Testis (tissue), 2 donors: ENCODE measurements at regions not wholly inside any gene's neighbourhood (a gene's known extent, or its start where the extent isn't known, plus 50 kb on each side); places are given as distances from the start of the nearest gene placed in this dataset.
"Not testable (repeated sequence)": the region's sequence is repeated elsewhere in the genome, so short reads cannot be mapped to it uniquely, and the experiment has no call there.

Source experiments
- DNase-seq: peaks from one replicate; pipeline ENCODE4 v3.0.0-alpha.2; 2019
- H3K27ac ChIP-seq, 2 donors: fragments of 200-600 bp; sonication (generic); one replicate each; pipeline ENCODE4 v1.5.1; 2019
- H3K27me3 ChIP-seq: fragments of 200-600 bp; sonication (generic); one replicate; pipeline ENCODE4 v1.5.1; 2019
- H3K36me3 ChIP-seq: fragments of 200-600 bp; sonication (generic); one replicate; pipeline ENCODE4 v1.5.1; 2017; ENCODE audit warnings: low read depth; ENCODE audit errors: missing control alignments
- H3K4me1 ChIP-seq: fragments of 200-600 bp; sonication (generic); one replicate; pipeline ENCODE4 v1.5.1; 2019
- H3K4me3 ChIP-seq, 2 donors: fragments of 200-600 bp; sonication (generic); one replicate each; pipeline ENCODE4 v1.5.1; 2017 to 2019
- H3K9me3 ChIP-seq: fragments of 200-600 bp; sonication (generic); one replicate; pipeline ENCODE4 v1.5.1; 2017
- POLR2A ChIP-seq: fragments of 450-650 bp; IDR thresholded peaks from one replicate; pipeline ENCODE4 v1.6.1; 2017; ENCODE audit warnings: antibody characterized with exemption, mild to moderate bottlenecking, moderate library complexity
- WGBS, 2 donors: methylation state at CpG; one replicate each; pipeline ENCODE4 v1.1.5; 2018; 5-methylcytosine and 5-hydroxymethylcytosine counted together
- intact Hi-C: fragments of 100-400 bp; cut with DNase I; formaldehyde crosslinking; loops from one replicate; pipeline ENCODE4 v1.15.1; 2023; ENCODE audit warnings: low total_unique reads
- TF ChIP-seq, protein P1 (sequence below), 3 experiments: fragments of 450-650 bp in 2 of 3; fragments of 200-600 bp in 1 of 3; sonication (generic) in 1 of 3; IDR thresholded peaks; one replicate each; pipeline ENCODE4 v1.5.1; 2016 to 2019; ENCODE audit warnings: antibody characterized with exemption in 3 of 3, mild to moderate bottlenecking in 2 of 3, moderate library complexity in 1 of 3

- Histone ChIP-seq H3K27ac (no peak overlapping the region), H3K9me3 (no peaks in the 10 kb centered on the region), H3K27me3 (no peaks in the 10 kb centered on the region), H3K36me3 (no peaks in the 10 kb centered on the region), H3K4me1 (no peaks in the 10 kb centered on the region), H3K4me3 (no peak overlapping the region)
- intact Hi-C loops = no loop called here
- no peak for TF ChIP-seq POLR2A
- TF ChIP-seq, protein P1, sequence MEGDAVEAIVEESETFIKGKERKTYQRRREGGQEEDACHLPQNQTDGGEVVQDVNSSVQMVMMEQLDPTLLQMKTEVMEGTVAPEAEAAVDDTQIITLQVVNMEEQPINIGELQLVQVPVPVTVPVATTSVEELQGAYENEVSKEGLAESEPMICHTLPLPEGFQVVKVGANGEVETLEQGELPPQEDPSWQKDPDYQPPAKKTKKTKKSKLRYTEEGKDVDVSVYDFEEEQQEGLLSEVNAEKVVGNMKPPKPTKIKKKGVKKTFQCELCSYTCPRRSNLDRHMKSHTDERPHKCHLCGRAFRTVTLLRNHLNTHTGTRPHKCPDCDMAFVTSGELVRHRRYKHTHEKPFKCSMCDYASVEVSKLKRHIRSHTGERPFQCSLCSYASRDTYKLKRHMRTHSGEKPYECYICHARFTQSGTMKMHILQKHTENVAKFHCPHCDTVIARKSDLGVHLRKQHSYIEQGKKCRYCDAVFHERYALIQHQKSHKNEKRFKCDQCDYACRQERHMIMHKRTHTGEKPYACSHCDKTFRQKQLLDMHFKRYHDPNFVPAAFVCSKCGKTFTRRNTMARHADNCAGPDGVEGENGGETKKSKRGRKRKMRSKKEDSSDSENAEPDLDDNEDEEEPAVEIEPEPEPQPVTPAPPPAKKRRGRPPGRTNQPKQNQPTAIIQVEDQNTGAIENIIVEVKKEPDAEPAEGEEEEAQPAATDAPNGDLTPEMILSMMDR (IDR thresholded peaks at IDR 0.05) = no peak
- 79 to 93% methylated on average over 1 of the region's 1 CpG for WGBS, 2 donors
- DNase-seq = no peak
Measured at GRCh38 chr3:65004306-65004705, 316.5 kb upstream of the ADAMTS9 start.

DNA sequence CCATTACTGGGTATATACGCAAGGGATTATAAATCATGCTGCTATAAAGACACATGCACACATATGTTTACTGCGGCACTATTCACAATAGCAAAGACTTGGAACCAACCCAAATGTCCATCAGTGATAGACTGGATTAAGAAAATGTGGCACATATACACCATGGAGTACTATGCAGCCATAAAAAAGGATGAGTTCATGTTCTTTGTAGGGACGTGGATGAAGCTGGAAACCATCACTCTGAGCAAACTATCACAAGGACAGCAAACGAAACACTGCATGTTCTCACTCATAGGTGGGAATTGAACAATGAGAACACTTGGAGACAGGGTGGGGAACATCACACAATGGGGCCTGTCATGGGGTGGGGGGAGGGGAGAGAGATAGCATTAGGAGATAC lies 313.3 kb upstream of the ADAMTS9 start:
- H3K27me3 ChIP-seq, H3K4me1 ChIP-seq, H3K27ac ChIP-seq, H3K36me3 ChIP-seq, DNase-seq, H3K4me3 ChIP-seq, intact Hi-C loops, H3K9me3 ChIP-seq: not testable (repeated sequence)
- 92 to 97% methylated on average over 4 of the region's 4 CpGs for WGBS, 2 donors

DNA sequence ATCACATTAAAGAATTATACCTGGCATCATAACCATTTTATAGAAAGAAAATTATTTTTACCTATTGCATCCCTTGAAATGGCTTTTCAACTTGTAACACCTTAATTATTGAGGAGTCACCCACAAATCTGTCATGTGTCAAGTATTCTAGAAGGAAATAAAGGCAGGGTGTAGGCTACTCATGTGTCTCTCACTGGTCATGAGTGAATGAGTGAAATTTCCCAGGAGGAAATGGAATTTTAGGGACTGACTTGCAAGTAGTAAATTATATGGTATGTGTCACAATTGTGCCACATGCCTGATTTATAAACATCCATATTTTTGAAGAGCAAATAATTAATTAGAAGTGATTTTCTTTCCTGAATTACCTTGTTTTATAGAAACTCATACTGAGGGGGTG lies 310.5 kb upstream of the ADAMTS9 start:
- H3K36me3 ChIP-seq = no peaks in the 10 kb centered on the region
- no peak overlapping the region for H3K4me3 ChIP-seq
- TF ChIP-seq, protein P1 (IDR thresholded peaks at IDR 0.05) = no peak
- TF ChIP-seq POLR2A = no peak
- H3K4me1 ChIP-seq = peaks cover 3% of the 10 kb centered on the region
- H3K27ac ChIP-seq = no peak overlapping the region
- intact Hi-C loops = no loop called here
- no peak for DNase-seq
- H3K9me3 ChIP-seq = no peaks in the 10 kb centered on the region
- H3K27me3 ChIP-seq = no peaks in the 10 kb centered on the region

- Histone ChIP-seq H3K9me3 (no peaks in the 10 kb centered on the region), H3K27me3 (no peaks in the 10 kb centered on the region), H3K27ac (no peak overlapping the region), H3K4me1 (peaks cover 8% of the 10 kb centered on the region), H3K4me3 (no peak overlapping the region), H3K36me3 (no peaks in the 10 kb centered on the region)
- WGBS, 2 donors = 33 to 36% methylated on average over 8 to 9 of the region's 9 CpGs
- intact Hi-C loops = no loop called here
- TF ChIP-seq, protein P1 (IDR thresholded peaks at IDR 0.05) = no peak
- TF ChIP-seq POLR2A = no peak
- DNase-seq = no peak
Measured at GRCh38 chr3:64995857-64996551, 308.2 kb upstream of the ADAMTS9 start.

DNA sequence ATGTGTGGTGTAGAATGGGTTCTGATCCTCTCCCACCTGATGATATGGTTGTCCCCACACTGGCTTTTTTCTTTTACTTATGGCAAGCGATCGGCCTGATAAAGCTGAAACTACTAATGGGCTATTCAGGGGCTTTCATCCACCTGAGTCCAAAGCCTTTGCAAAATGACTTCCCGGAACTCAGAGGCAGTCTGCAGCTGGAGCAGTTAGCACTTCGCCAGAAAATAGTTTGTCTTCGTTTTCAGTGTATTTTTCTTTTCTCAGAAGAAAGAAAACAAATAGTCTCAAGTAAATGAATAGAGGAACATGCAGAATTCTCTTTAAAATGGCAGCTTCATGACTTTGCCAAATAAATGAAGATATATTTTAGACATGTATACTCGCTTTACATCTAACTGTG lies 306.0 kb upstream of the ADAMTS9 start:
- WGBS, 2 donors = 41 to 52% methylated on average over 6 of the region's 6 CpGs
- intact Hi-C loops = no loop called here
- Histone ChIP-seq H3K36me3 (no peaks in the 10 kb centered on the region), H3K4me3 (no peak overlapping the region), H3K27ac (no peak overlapping the region), H3K9me3 (no peaks in the 10 kb centered on the region), H3K4me1 (peaks cover 8% of the 10 kb centered on the region), H3K27me3 (no peaks in the 10 kb centered on the region)
- TF ChIP-seq, protein P1 (IDR thresholded peaks at IDR 0.05) = no peak
- no peak for TF ChIP-seq POLR2A
- no peak for DNase-seq
